PC-9 (cell line): ENCODE measurements at regions not wholly inside any gene's neighbourhood (a gene's known extent, or its start where the extent isn't known, plus 50 kb on each side); places are given as distances from the start of the nearest gene placed in this dataset.

Experiments
- BruUV-seq: library from RNA; stranded (reverse); fragments of 400-500 nt; replicated peaks from 2 replicates; lab custom pipeline; 2021; lab: Mats Ljungman, UMichigan
- CTCF ChIA-PET: fragments of 300-600 bp; sonication (Branson Sonifier 250); formaldehyde crosslinking; loops from one replicate; lab custom pipeline; 2022; ENCODE audit warnings: antibody characterized with exemption; lab: Charles Lee
- POLR2A ChIA-PET: fragments of 300-600 bp; sonication (Branson Sonifier 250); formaldehyde crosslinking; loops from one replicate; lab custom pipeline; 2022; ENCODE audit warnings: antibody characterized with exemption; ENCODE audit not compliant: unreplicated experiment; lab: Charles Lee
- DNase-seq, 2 experiments: peaks; one replicate each; pipeline versions ENCODE4 v3.0.0 to v3.0.0-alpha.2; 2015 to 2022; ENCODE audit warnings: mixed read lengths in 1 of 2
- H2AFZ ChIP-seq: fragments of 200-600 bp; sonication (generic); 2 replicates; pipeline ENCODE4 v1.8.1; 2017; ENCODE audit warnings: antibody characterized with exemption
- H3F3A ChIP-seq: fragments of 200-600 bp; sonication (generic); 2 replicates; pipeline ENCODE4 v1.8.1; 2017; ENCODE audit warnings: antibody characterized with exemption, mild to moderate bottlenecking, low read depth; ENCODE audit not compliant: insufficient read depth
- H3K27ac ChIP-seq: fragments of 200-600 bp; sonication (generic); 2 replicates; pipeline ENCODE4 v1.6.1; 2016; ENCODE audit warnings: mixed run types
- H3K27me3 ChIP-seq: fragments of 200-600 bp; sonication (generic); 2 replicates; pipeline ENCODE4 v1.6.1; 2016; ENCODE audit warnings: low read depth, mixed run types; ENCODE audit not compliant: insufficient read depth
- H3K36me3 ChIP-seq: fragments of 200-600 bp; sonication (generic); 2 replicates; pipeline ENCODE4 v1.6.1; 2016; ENCODE audit warnings: low read depth, mixed run types
- H3K4me1 ChIP-seq: fragments of 200-600 bp; sonication (generic); replicated peaks from 2 replicates; pipeline ENCODE4 v1.6.1; 2016; ENCODE audit warnings: mixed run types; ENCODE audit not compliant: insufficient read depth
- H3K4me2 ChIP-seq: fragments of 200-600 bp; sonication (generic); 2 replicates; pipeline ENCODE4 v1.6.1; 2017; ENCODE audit warnings: mixed run types
- H3K4me3 ChIP-seq: fragments of 200-600 bp; sonication (generic); 2 replicates; pipeline ENCODE4 v1.6.1; 2016; ENCODE audit warnings: mixed run types
- H3K79me2 ChIP-seq: fragments of 200-600 bp; sonication (generic); 2 replicates; pipeline ENCODE4 v1.6.1; 2017; ENCODE audit warnings: low read depth, mixed run types
- H3K9me2 ChIP-seq: fragments of 200-600 bp; sonication (generic); 2 replicates; pipeline ENCODE4 v1.8.1; 2017; ENCODE audit warnings: mild to moderate bottlenecking; ENCODE audit not compliant: insufficient read depth
- H3K9me3 ChIP-seq: fragments of 200-600 bp; sonication (generic); 2 replicates; pipeline ENCODE4 v1.8.1; 2016; ENCODE audit warnings: low read depth; ENCODE audit not compliant: insufficient read depth
- H4K20me1 ChIP-seq: fragments of 200-600 bp; sonication (generic); 2 replicates; pipeline ENCODE4 v1.8.1; 2017; ENCODE audit not compliant: insufficient read depth
- CTCF ChIP-seq: fragments of 200-600 bp; sonication (generic); conservative IDR thresholded peaks from 2 replicates; pipeline ENCODE4 v1.6.1; 2017; ENCODE audit warnings: mixed run types, antibody characterized with exemption, mild to moderate bottlenecking, moderate library complexity
- EZH2 ChIP-seq: fragments of 200-600 bp; sonication (generic); IDR thresholded peaks from 2 replicates; pipeline ENCODE4 v1.8.0; 2017; ENCODE audit warnings: antibody characterized with exemption, low read depth
- intact Hi-C: fragments of 100-400 bp; cut with micrococcal nuclease; formaldehyde crosslinking; loops from one replicate; pipeline ENCODE4 v1.10.0; 2022; ENCODE audit not compliant: unreplicated experiment

- Histone ChIP-seq H2AFZ (no peak overlapping the region), H4K20me1 (no peaks in the 10 kb centered on the region), H3K4me2 (no peak overlapping the region), H3F3A (no peaks in the 10 kb centered on the region), H3K9me2 (no peaks in the 10 kb centered on the region), H3K4me1 (no peaks in the 10 kb centered on the region), H3K27ac (no peak overlapping the region), H3K9me3 (no peaks in the 10 kb centered on the region), H3K27me3 (peaks cover 22% of the 10 kb centered on the region), H3K79me2 (no peaks in the 10 kb centered on the region), H3K4me3 (no peak overlapping the region), H3K36me3 (no peaks in the 10 kb centered on the region)
- ChIA-PET POLR2A (no interaction called here), CTCF (no interaction called here)
- TF ChIP-seq CTCF, result no peak
- no peak for TF ChIP-seq EZH2
- BruUV-seq, result no TSS peak
- intact Hi-C loops, result no loop called here
- no peak for DNase-seq
These were observed 417.3 kb upstream of the CADM1 start for GRCh38 chr11:115921540-115921939.

GRCh38 chr11:115920841-115921480 is 416.7 kb upstream of the CADM1 start:
- ChIA-PET CTCF (no interaction called here), POLR2A (no interaction called here)
- H3F3A ChIP-seq, result no peaks in the 10 kb centered on the region
- no TSS peak for BruUV-seq
- H3K27me3 ChIP-seq, result peaks cover 22% of the 10 kb centered on the region
- no peaks in the 10 kb centered on the region for H3K4me1 ChIP-seq
- H2AFZ ChIP-seq, result no peak overlapping the region
- H3K79me2 ChIP-seq, result no peaks in the 10 kb centered on the region
- H3K9me3 ChIP-seq, result no peaks in the 10 kb centered on the region
- no peaks in the 10 kb centered on the region for H4K20me1 ChIP-seq
- intact Hi-C loops, result no loop called here
- TF ChIP-seq CTCF (no peak), EZH2 (no peak)
- no peak overlapping the region for H3K4me2 ChIP-seq
- no peaks in the 10 kb centered on the region for H3K36me3 ChIP-seq
- H3K4me3 ChIP-seq, result no peak overlapping the region
- DNase-seq, result no peak
- no peak overlapping the region for H3K27ac ChIP-seq
- no peaks in the 10 kb centered on the region for H3K9me2 ChIP-seq

- Histone ChIP-seq H3K4me1 (no peaks in the 10 kb centered on the region), H3K9me2 (no peaks in the 10 kb centered on the region), H3K4me3 (no peak overlapping the region), H3K79me2 (no peaks in the 10 kb centered on the region), H3K36me3 (no peaks in the 10 kb centered on the region), H2AFZ (no peak overlapping the region), H3K27ac (no peak overlapping the region), H4K20me1 (no peaks in the 10 kb centered on the region), H3K9me3 (no peaks in the 10 kb centered on the region), H3K4me2 (no peak overlapping the region), H3F3A (no peaks in the 10 kb centered on the region), H3K27me3 (peaks cover 25% of the 10 kb centered on the region)
- no peak for DNase-seq
- BruUV-seq, result no TSS peak
- intact Hi-C loops, result no loop called here
- TF ChIP-seq EZH2 (no peak), CTCF (no peak)
- CTCF ChIA-PET, result no interaction called here
- POLR2A ChIA-PET, result no interaction called here
These were observed 415.9 kb upstream of the CADM1 start for GRCh38 chr11:115920092-115920461.
